GM12891 (cell line): ENCODE measurements at regions not wholly inside any gene's neighbourhood (a gene's known extent, or its start where the extent isn't known, plus 50 kb on each side); places are given as distances from the start of the nearest gene placed in this dataset.
"Not testable (repeated sequence)": the region's sequence is repeated elsewhere in the genome, so short reads cannot be mapped to it uniquely, and the experiment has no call there.

Source experiments
- PAX5 ChIP-seq: IDR thresholded peaks from 2 replicates; pipeline ENCODE4 v1.6.1; 2011; ENCODE audit warnings: low read length, moderate library complexity, mild to moderate bottlenecking; ENCODE audit not compliant: insufficient read depth, severe bottlenecking
- POLR2A ChIP-seq: IDR thresholded peaks from 2 replicates; pipeline ENCODE4 v1.6.1; 2011; ENCODE audit warnings: low read depth, low read length, control low read depth
- POLR2AphosphoS5 ChIP-seq: IDR thresholded peaks from 2 replicates; pipeline ENCODE4 v1.6.1; 2011; ENCODE audit warnings: low read depth, low read length, control low read depth
- SPI1 ChIP-seq: IDR thresholded peaks from 2 replicates; pipeline ENCODE4 v1.6.1; 2011; ENCODE audit warnings: low read depth, low read length, control low read depth

- not testable (repeated sequence) for TF ChIP-seq POLR2AphosphoS5, SPI1, POLR2A, PAX5
These were observed 51.7 kb downstream of the PPIAL4C start for GRCh38 chr1:149635290-149635899.
